SK-N-SH treated with all-trans-retinoic acid at 6 μM for 48 hours (cell line): ENCODE measurements at regions not wholly inside any gene's neighbourhood (a gene's known extent, or its start where the extent isn't known, plus 50 kb on each side); places are given as distances from the start of the nearest gene placed in this dataset.

Experiments
- ATAC-seq: fragments of 200-7000 bp; cut with Tn5 transposase; 3 replicates; pipeline ENCODE4 v1.9.1; 2020; ENCODE audit warnings: mild to moderate bottlenecking, moderate library complexity
- ARNTL ChIP-seq: fragments of 450-650 bp; formaldehyde crosslinking; IDR thresholded peaks from 2 replicates; pipeline ENCODE4 v1.5.0; 2020; ENCODE audit warnings: low read depth, mild to moderate bottlenecking, moderate library complexity, borderline replicate concordance
- BACH2 ChIP-seq: fragments of 250-450 bp; sonication (Bioruptor Pico); IDR thresholded peaks from 2 replicates; pipeline ENCODE4 v1.9.0; 2021; ENCODE audit warnings: mild to moderate bottlenecking, borderline replicate concordance
- CREB5 ChIP-seq: fragments of 250-450 bp; sonication (Bioruptor Pico); IDR thresholded peaks from 2 replicates; pipeline ENCODE4 v1.5.1; 2020; ENCODE audit warnings: low read depth, mild to moderate bottlenecking, moderate library complexity
- CSDC2 ChIP-seq: fragments of 250-450 bp; sonication (Bioruptor Pico); IDR thresholded peaks from 2 replicates; pipeline ENCODE4 v1.5.0; 2020; ENCODE audit warnings: mild to moderate bottlenecking, moderate library complexity
- CSRNP3 ChIP-seq: fragments of 250-450 bp; sonication (Bioruptor Pico); IDR thresholded peaks from 2 replicates; pipeline ENCODE4 v1.5.1; 2021; ENCODE audit warnings: mild to moderate bottlenecking, moderate library complexity
- ESRRG ChIP-seq: fragments of 250-450 bp; sonication (Bioruptor Pico); IDR thresholded peaks from 2 replicates; pipeline ENCODE4 v1.6.1; 2021; ENCODE audit warnings: mild to moderate bottlenecking
- GLIS3 ChIP-seq: fragments of 250-450 bp; sonication (Bioruptor Pico); IDR thresholded peaks from 2 replicates; pipeline ENCODE4 v1.5.0; 2020; ENCODE audit warnings: mild to moderate bottlenecking, moderate library complexity
- ISL1 ChIP-seq: fragments of 250-450 bp; sonication (Bioruptor Pico); IDR thresholded peaks from 2 replicates; pipeline ENCODE4 v2.1.2; 2022; ENCODE audit warnings: mild to moderate bottlenecking, moderate library complexity
- OSR1 ChIP-seq: fragments of 250-450 bp; sonication (Bioruptor Pico); IDR thresholded peaks from 2 replicates; pipeline ENCODE4 v1.8.0; 2022; ENCODE audit warnings: moderate library complexity, mild to moderate bottlenecking, inconsistent platforms
- POU6F1 ChIP-seq: fragments of 250-450 bp; sonication (Bioruptor Pico); IDR thresholded peaks from 2 replicates; pipeline ENCODE4 v1.8.0; 2021; ENCODE audit warnings: low read depth, mild to moderate bottlenecking, moderate library complexity, borderline replicate concordance
- PPARA ChIP-seq: fragments of 250-450 bp; sonication (Bioruptor Pico); IDR thresholded peaks from 2 replicates; pipeline ENCODE4 v1.5.0; 2020; ENCODE audit warnings: mild to moderate bottlenecking, borderline replicate concordance
- RARB ChIP-seq: fragments of 250-450 bp; sonication (Bioruptor Pico); IDR thresholded peaks from 2 replicates; pipeline ENCODE4 v1.8.0; 2021; ENCODE audit warnings: mild to moderate bottlenecking, moderate library complexity
- SNAI2 ChIP-seq: fragments of 250-450 bp; sonication (Bioruptor Pico); IDR thresholded peaks from 2 replicates; pipeline ENCODE4 v1.5.0; 2020; ENCODE audit warnings: mild to moderate bottlenecking, moderate library complexity
- TCF4 ChIP-seq: fragments of 250-450 bp; sonication (Bioruptor Pico); IDR thresholded peaks from 2 replicates; pipeline ENCODE4 v1.8.0; 2021; ENCODE audit warnings: mild to moderate bottlenecking, moderate library complexity, borderline replicate concordance
- TOX ChIP-seq: fragments of 250-450 bp; sonication (Bioruptor Pico); IDR thresholded peaks from 2 replicates; pipeline ENCODE4 v1.8.0; 2021; ENCODE audit warnings: mild to moderate bottlenecking, moderate library complexity, borderline replicate concordance
- TSHZ2 ChIP-seq: fragments of 250-450 bp; sonication (Bioruptor Pico); IDR thresholded peaks from 2 replicates; pipeline ENCODE4 v1.5.0; 2020; ENCODE audit warnings: mild to moderate bottlenecking, moderate library complexity
- ZC3H10 ChIP-seq: fragments of 250-450 bp; sonication (Bioruptor Pico); IDR thresholded peaks from 2 replicates; pipeline ENCODE4 v1.5.1; 2021; ENCODE audit warnings: mild to moderate bottlenecking, moderate library complexity
- ZFP3 ChIP-seq: fragments of 250-450 bp; sonication (Bioruptor Pico); IDR thresholded peaks from 2 replicates; pipeline ENCODE4 v1.5.0; 2020; ENCODE audit warnings: mild to moderate bottlenecking, moderate library complexity
- ZFP30 ChIP-seq: fragments of 450-650 bp; formaldehyde crosslinking; IDR thresholded peaks from 2 replicates; pipeline ENCODE4 v1.5.0; 2022; ENCODE audit warnings: mild to moderate bottlenecking, moderate library complexity
- ZNF565 ChIP-seq: fragments of 450-650 bp; formaldehyde crosslinking; conservative IDR thresholded peaks from 2 replicates; pipeline ENCODE4 v1.5.0; 2020; ENCODE audit warnings: low read depth, mild to moderate bottlenecking, moderate library complexity
- ZNF70 ChIP-seq: fragments of 450-650 bp; formaldehyde crosslinking; IDR thresholded peaks from 2 replicates; pipeline ENCODE4 v1.5.0; 2020; ENCODE audit warnings: mild to moderate bottlenecking, moderate library complexity
- ZNF8 ChIP-seq: fragments of 450-650 bp; formaldehyde crosslinking; IDR thresholded peaks from 2 replicates; pipeline ENCODE4 v1.5.0; 2020; ENCODE audit warnings: mild to moderate bottlenecking, moderate library complexity

- no peak for TF ChIP-seq CREB5
- no peak for TF ChIP-seq ZFP3
- no peak for TF ChIP-seq CSRNP3 (CRISPR knock-in tag)
- TF ChIP-seq ZC3H10: no peak
- TF ChIP-seq TCF4 (CRISPR knock-in tag): no peak
- TF ChIP-seq TOX (CRISPR knock-in tag): no peak
- no peak for TF ChIP-seq RARB (CRISPR knock-in tag)
- TF ChIP-seq ESRRG (CRISPR knock-in tag): no peak
- no peak for TF ChIP-seq ZNF565 (CRISPR knock-in tag)
- no peak for TF ChIP-seq OSR1 (CRISPR knock-in tag)
- no peak for TF ChIP-seq PPARA
- TF ChIP-seq POU6F1: no peak
- no peak for TF ChIP-seq BACH2
- no peak for TF ChIP-seq ARNTL (CRISPR knock-in tag)
- no peak for TF ChIP-seq ZNF8
- no peak for TF ChIP-seq CSDC2 (CRISPR knock-in tag)
- no peak for TF ChIP-seq ZNF70 (CRISPR knock-in tag)
- no peak for TF ChIP-seq GLIS3 (CRISPR knock-in tag)
- 0 out of 3 replicates have a peak, but pooled peaks have one; percentile 33 for ATAC-seq
These were observed 383.8 kb downstream of the TFAP2A start for GRCh38 chr6:10030942-10031537.

- TF ChIP-seq POU6F1 (no peak), CSRNP3 (CRISPR knock-in tag) (no peak), CSDC2 (CRISPR knock-in tag) (no peak), ARNTL (CRISPR knock-in tag) (no peak), PPARA (no peak), CREB5 (no peak), ZFP3 (no peak), TSHZ2 (CRISPR knock-in tag) (no peak), ZNF70 (CRISPR knock-in tag) (no peak), RARB (CRISPR knock-in tag) (no peak), ISL1 (CRISPR knock-in tag) (no peak), TCF4 (CRISPR knock-in tag) (no peak), BACH2 (no peak), ZC3H10 (no peak), ZFP30 (no peak), ZNF565 (CRISPR knock-in tag) (no peak), GLIS3 (CRISPR knock-in tag) (no peak), SNAI2 (CRISPR knock-in tag) (no peak)
- ATAC-seq: no peak
These were observed 386.7 kb downstream of the TFAP2A start for GRCh38 chr6:10028222-10028621.
